Heart left ventricle (tissue), 16 donors: ENCODE measurements at regions not wholly inside any gene's neighbourhood (a gene's known extent, or its start where the extent isn't known, plus 50 kb on each side); places are given as distances from the start of the nearest gene placed in this dataset.

ENCODE experiments used
- ATAC-seq, 4 donors: fragments of 200-7000 bp; cut with Tn5 transposase; one replicate each; pipeline ENCODE4 v1.9.1; 2020 to 2022; ENCODE audit warnings: moderate library complexity in 4 of 4, mild to moderate bottlenecking in 3 of 4, moderate number of reproducible peaks in 1 of 4
- DNase-seq, 5 donors: peaks; one replicate each; pipeline ENCODE4 v3.0.0-alpha.2; 2020
- H3K27ac ChIP-seq, 12 donors: fragments of 200-600 bp; sonication (generic) in 4 of 12; one replicate each; pipeline versions ENCODE4 v1.5.0 to v1.8.0; 2016 to 2022; ENCODE audit warnings: mild to moderate bottlenecking in 2 of 12
- H3K27me3 ChIP-seq, 9 donors: fragments of 200-600 bp; sonication (generic) in 2 of 9; one replicate each; pipeline versions ENCODE4 v1.5.1 to v1.8.0; 2016 to 2022; ENCODE audit warnings: mild to moderate bottlenecking in 3 of 9
- H3K36me3 ChIP-seq, 9 donors: fragments of 200-600 bp; sonication (generic) in 2 of 9; one replicate each; pipeline versions ENCODE4 v1.5.0 to v1.8.0; 2018 to 2022; ENCODE audit warnings: mild to moderate bottlenecking in 2 of 9
- H3K4me1 ChIP-seq, 12 donors: fragments of 200-600 bp; sonication (generic) in 4 of 12; one replicate each; pipeline versions ENCODE4 v1.5.0 to v1.8.0; 2016 to 2022; ENCODE audit warnings: mild to moderate bottlenecking in 3 of 12
- H3K4me3 ChIP-seq, 12 donors: fragments of 200-600 bp; sonication (generic) in 4 of 12; one replicate each; pipeline versions ENCODE4 v1.5.0 to v1.8.0; 2017 to 2022; ENCODE audit warnings: mild to moderate bottlenecking in 9 of 12, moderate library complexity in 4 of 12
- H3K9me3 ChIP-seq, 12 donors: fragments of 200-600 bp; sonication (generic) in 4 of 12; one replicate each; pipeline versions ENCODE4 v1.5.0 to v1.8.0; 2016 to 2022; ENCODE audit warnings: mild to moderate bottlenecking in 1 of 12
- POLR2A ChIP-seq, 2 donors: fragments of 450-650 bp; IDR thresholded peaks; one replicate each; pipeline ENCODE4 v1.6.1; 2017; ENCODE audit warnings: antibody characterized with exemption in 2 of 2, mild to moderate bottlenecking in 2 of 2, moderate library complexity in 2 of 2
- WGBS, 4 donors: extraction: QIAGEN DNeasy Blood & Tissue Kit in 2 of 4; methylation state at CpG; one replicate each; pipeline versions ENCODE4 v1.1.5 to v1.1.7; 2013 to 2018; 5-methylcytosine and 5-hydroxymethylcytosine counted together
- intact Hi-C, 10 donors: fragments of 100-400 bp; cut with DNase I; formaldehyde crosslinking; loops; one replicate each; pipeline versions ENCODE4 v1.11.1 to v1.14.2; 2022
- TF ChIP-seq, protein P1 (sequence below), 12 donors: fragments of 200-600 bp; sonication (generic) in 4 of 12; IDR thresholded peaks; one replicate each; pipeline versions ENCODE4 v1.5.0 to v1.8.0; 2018 to 2022; ENCODE audit warnings: antibody characterized with exemption in 12 of 12, mild to moderate bottlenecking in 5 of 12
- donor health status: ischemic (EF 13 %, LVEDD 7.1; RV severe dilation, severe dysfunction).
- donor health status: healthy with polysubstance abuse.
- donor health status: DM: no; HTN: yes; CAD: no.
- donor health status: DM: no; HTN: no; CAD: no.
- donor health status: ischemic (EF 25% LVEDD 6.9; RV normal size, moderate dysfunction).
- donor health status: ischemic (EF 25% LVEDD 5.7; RV mildly dilated, moderate dysfunction).
- donor health status: healthy.
- donor health status: DM: yes; HTN: yes; CAD: no.
- donor health status: ischemic (EF 35%, LVEDD 5.7; RV mildly dilated, moderate dysfunction).
- donor health status: nonischemic (EF 11% LVEDD 7.7; RV severe dilation, severe dysfunction).
- donor health status: DM: yes; HTN: yes; CAD: no.
- donor health status: PGD.
- donor health status: ischemic (EF 29% LVEDD 5.4; RV normal size, mild dysfunction).
- donor health status: nonischemic (EF 23%, LVEDD 6.1; RV moderate dilation, normal function).

DNA sequence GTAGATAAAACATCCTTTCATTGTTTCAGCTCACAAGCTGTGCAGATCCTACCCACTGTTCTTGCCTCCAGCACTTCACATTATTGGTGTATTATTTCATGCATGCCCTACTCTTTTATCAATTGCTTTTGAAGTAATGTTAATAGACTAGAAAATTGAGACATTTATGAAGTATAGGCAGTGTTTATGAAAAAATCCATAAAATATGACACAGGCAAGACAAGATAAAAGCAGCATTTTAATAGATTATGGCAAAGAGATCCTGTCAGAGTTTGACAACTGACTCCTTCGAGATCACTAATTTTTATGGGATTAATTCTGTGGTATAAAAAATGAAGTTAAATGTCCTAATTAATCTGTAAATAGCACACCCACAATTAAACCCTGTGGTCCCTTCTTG lies 217.2 kb upstream of the NANOGP8 start:
- ATAC-seq: no peak

DNA sequence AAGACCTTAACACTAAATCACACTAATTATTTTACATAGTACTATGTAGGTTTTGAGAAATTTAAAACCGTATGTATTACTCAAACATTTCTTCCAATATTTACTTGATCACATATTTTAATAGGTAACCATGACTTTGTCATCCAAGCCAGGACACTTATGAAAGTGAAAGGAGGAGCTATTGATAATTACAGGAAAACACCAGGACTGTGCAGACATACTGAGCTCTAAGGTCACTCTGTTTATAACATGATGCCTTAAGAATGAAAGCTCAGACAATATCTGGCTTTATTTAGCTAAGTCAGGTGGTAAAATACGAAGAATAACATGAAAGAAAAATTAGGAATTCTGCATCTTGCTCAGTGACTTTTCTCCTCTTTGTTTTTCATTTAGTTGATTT lies 216.0 kb upstream of the NANOGP8 start:
- no peak overlapping the region for H3K27ac ChIP-seq
- H3K27me3 ChIP-seq: no peaks in the 10 kb centered on the region
- no peaks in the 10 kb centered on the region for H3K9me3 ChIP-seq
- TF ChIP-seq, protein P1, sequence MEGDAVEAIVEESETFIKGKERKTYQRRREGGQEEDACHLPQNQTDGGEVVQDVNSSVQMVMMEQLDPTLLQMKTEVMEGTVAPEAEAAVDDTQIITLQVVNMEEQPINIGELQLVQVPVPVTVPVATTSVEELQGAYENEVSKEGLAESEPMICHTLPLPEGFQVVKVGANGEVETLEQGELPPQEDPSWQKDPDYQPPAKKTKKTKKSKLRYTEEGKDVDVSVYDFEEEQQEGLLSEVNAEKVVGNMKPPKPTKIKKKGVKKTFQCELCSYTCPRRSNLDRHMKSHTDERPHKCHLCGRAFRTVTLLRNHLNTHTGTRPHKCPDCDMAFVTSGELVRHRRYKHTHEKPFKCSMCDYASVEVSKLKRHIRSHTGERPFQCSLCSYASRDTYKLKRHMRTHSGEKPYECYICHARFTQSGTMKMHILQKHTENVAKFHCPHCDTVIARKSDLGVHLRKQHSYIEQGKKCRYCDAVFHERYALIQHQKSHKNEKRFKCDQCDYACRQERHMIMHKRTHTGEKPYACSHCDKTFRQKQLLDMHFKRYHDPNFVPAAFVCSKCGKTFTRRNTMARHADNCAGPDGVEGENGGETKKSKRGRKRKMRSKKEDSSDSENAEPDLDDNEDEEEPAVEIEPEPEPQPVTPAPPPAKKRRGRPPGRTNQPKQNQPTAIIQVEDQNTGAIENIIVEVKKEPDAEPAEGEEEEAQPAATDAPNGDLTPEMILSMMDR (IDR thresholded peaks at IDR 0.05): no peak
- TF ChIP-seq POLR2A (IDR thresholded peaks at IDR 0.05): no peak
- peaks cover 0 to 10% (median under 1%) of the 10 kb centered on the region in 12 donors for H3K4me1 ChIP-seq
- H3K36me3 ChIP-seq: no peaks in the 10 kb centered on the region
- ATAC-seq (no peak), DNase-seq (no peak)
- intact Hi-C loops: no loop called here
- WGBS, 4 donors: 86 to 90% (median 88%) methylated on average over 2 of the region's 2 CpGs
- H3K4me3 ChIP-seq: no peak overlapping the region

More for the DNA sequence above, 217.2 kb upstream of the NANOGP8 start:
- Histone ChIP-seq H3K36me3 (no peaks in the 10 kb centered on the region), H3K4me3 (no peak overlapping the region), H3K9me3 (no peaks in the 10 kb centered on the region), H3K27ac (no peak overlapping the region), H3K4me1 (peaks cover 0 to 22% (median 12%) of the 10 kb centered on the region in 12 donors), H3K27me3 (no peaks in the 10 kb centered on the region)
- no peak for TF ChIP-seq POLR2A (IDR thresholded peaks at IDR 0.05)
- TF ChIP-seq, protein P1 (IDR thresholded peaks at IDR 0.05): no peak
- DNase-seq: no peak
- 88 to 98% (median 94%) methylated on average over 1 of the region's 1 CpG for WGBS, 4 donors
- intact Hi-C loops: no loop called here

DNA sequence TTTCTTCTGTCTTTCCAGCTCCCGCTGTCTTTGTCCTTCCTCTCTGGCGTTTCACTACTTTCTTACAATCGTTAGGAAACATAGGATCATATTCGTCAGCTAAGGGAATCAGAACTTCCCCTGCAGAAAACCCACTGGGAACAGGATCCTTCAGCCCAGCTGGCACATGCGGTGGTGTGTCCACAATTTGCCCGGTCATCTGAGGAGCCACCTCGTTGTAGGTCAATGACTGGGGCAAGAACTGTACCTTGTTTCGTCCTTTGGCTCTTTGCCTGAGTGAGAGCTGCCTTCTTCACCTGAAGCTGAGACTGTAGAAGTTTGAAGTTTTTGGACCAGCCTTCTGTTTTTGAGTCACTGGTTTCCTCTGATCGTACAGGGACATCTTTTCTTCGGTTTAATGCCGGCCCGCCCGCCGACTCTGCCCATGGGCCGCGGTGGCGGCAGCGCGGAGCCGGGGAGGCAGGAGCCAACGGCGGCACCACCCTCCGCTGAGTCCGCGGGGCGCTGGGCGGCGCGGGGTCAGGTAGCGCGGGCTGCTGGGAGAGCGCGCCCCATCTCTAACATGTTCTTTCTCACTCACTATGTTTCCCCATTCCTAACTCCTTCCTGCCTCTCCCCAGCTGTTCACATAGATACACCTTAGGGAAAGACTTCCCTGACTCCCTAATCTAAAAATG lies 214.1 kb upstream of the NANOGP8 start:
- no peak for TF ChIP-seq POLR2A (IDR thresholded peaks at IDR 0.05)
- TF ChIP-seq, protein P1 (IDR thresholded peaks at IDR 0.05): no peak
- intact Hi-C loops: no loop called here
- no peaks in the 10 kb centered on the region for H3K4me1 ChIP-seq
- WGBS, 4 donors: 96 to 98% (median 97%) methylated on average over 33 of the region's 33 CpGs
- no peak for DNase-seq
- H3K9me3 ChIP-seq: no peaks in the 10 kb centered on the region
- no peak overlapping the region for H3K27ac ChIP-seq
- no peaks in the 10 kb centered on the region for H3K36me3 ChIP-seq
- no peak for ATAC-seq
- H3K27me3 ChIP-seq: no peaks in the 10 kb centered on the region
- H3K4me3 ChIP-seq: no peak overlapping the region

DNA sequence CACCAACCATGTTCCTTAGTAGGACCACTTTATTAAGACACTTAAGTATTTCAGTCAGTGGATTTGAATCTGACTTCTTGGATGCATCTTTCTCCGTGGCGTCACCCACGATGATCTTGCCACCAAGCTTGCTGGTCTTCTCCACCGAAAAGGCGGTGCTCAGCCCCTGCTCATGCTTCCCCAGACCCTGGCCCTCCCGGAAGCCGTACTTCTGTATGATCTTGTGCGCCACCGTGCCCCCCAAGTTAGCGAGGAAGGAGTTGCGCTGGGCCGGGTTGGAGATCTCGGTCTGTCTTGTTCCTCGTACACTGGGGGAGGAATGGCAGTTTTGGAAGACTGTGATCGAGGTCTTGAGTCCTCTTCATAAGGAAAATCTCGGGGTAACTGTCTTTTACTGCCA lies 213.4 kb upstream of the NANOGP8 start:
- WGBS, 4 donors: 97 to 98% (median 98%) methylated on average over 16 of the region's 16 CpGs
- H3K36me3 ChIP-seq: no peaks in the 10 kb centered on the region

More for the DNA sequence above, 213.4 kb upstream of the NANOGP8 start:
- Histone ChIP-seq H3K27me3 (no peaks in the 10 kb centered on the region), H3K4me3 (no peak overlapping the region), H3K4me1 (no peaks in the 10 kb centered on the region), H3K9me3 (no peaks in the 10 kb centered on the region), H3K27ac (no peak overlapping the region)
- ATAC-seq (no peak), DNase-seq (no peak)
- no peak for TF ChIP-seq POLR2A (IDR thresholded peaks at IDR 0.05)
- TF ChIP-seq, protein P1 (IDR thresholded peaks at IDR 0.05): no peak
- intact Hi-C loops: no loop called here
